A673 (cell line): ENCODE measurements at regions not wholly inside any gene's neighbourhood (a gene's known extent, or its start where the extent isn't known, plus 50 kb on each side); places are given as distances from the start of the nearest gene placed in this dataset.

Experiments
- CTCF ChIP-seq: fragments of 300-800, 200-600 bp; sonication (generic); conservative IDR thresholded peaks from 2 replicates; pipeline ENCODE4 v1.5.1; 2017; ENCODE audit warnings: low read depth, mild to moderate bottlenecking, antibody characterized with exemption, low read length, moderate library complexity, mixed read lengths
- EZH2 ChIP-seq: fragments of 200-600 bp; sonication (generic); IDR thresholded peaks from 2 replicates; pipeline ENCODE4 v1.6.1; 2017; ENCODE audit warnings: borderline replicate concordance, low read depth, mild to moderate bottlenecking, mixed read lengths, antibody characterized with exemption, low read length; ENCODE audit not compliant: poor library complexity, severe bottlenecking

- no peak for TF ChIP-seq EZH2
- TF ChIP-seq CTCF, result no peak
These were observed 59.9 kb upstream of the JAK1 start for GRCh38 chr1:65026235-65026634.
